GM23248 (cell line): ENCODE measurements at regions not wholly inside any gene's neighbourhood (a gene's known extent, or its start where the extent isn't known, plus 50 kb on each side); places are given as distances from the start of the nearest gene placed in this dataset.

Experiments
- DNase-seq: peaks from one replicate; pipeline ENCODE4 v3.0.0-alpha.2; 2015
- H2AFZ ChIP-seq: fragments of 200-600 bp; sonication (generic); 2 replicates; pipeline ENCODE4 v1.6.1; 2016; ENCODE audit warnings: antibody characterized with exemption
- H3F3A ChIP-seq: fragments of 200-600 bp; sonication (generic); 2 replicates; pipeline ENCODE4 v1.6.1; 2016; ENCODE audit warnings: mild to moderate bottlenecking, antibody characterized with exemption, mixed run types; ENCODE audit not compliant: insufficient read depth
- H3K27ac ChIP-seq: fragments of 200-600 bp; sonication (generic); 2 replicates; pipeline ENCODE4 v1.5.1; 2016; ENCODE audit warnings: mild to moderate bottlenecking
- H3K27me3 ChIP-seq: fragments of 200-600 bp; sonication (generic); replicated peaks from 2 replicates; pipeline ENCODE4 v1.6.1; 2016; ENCODE audit warnings: mild to moderate bottlenecking; ENCODE audit not compliant: insufficient read depth
- H3K36me3 ChIP-seq: fragments of 200-600 bp; sonication (generic); 2 replicates; pipeline ENCODE4 v1.6.1; 2016; ENCODE audit warnings: low read depth, mild to moderate bottlenecking
- H3K4me1 ChIP-seq: fragments of 200-600 bp; sonication (generic); 2 replicates; pipeline ENCODE4 v1.6.1; 2016; ENCODE audit warnings: mild to moderate bottlenecking; ENCODE audit not compliant: insufficient read depth
- H3K4me2 ChIP-seq: fragments of 200-600 bp; sonication (generic); one replicate; pipeline ENCODE4 v1.6.1; 2016; ENCODE audit warnings: mild to moderate bottlenecking; ENCODE audit not compliant: unreplicated experiment
- H3K4me3 ChIP-seq: fragments of 200-600 bp; sonication (generic); 2 replicates; pipeline ENCODE4 v1.5.1; 2016; ENCODE audit warnings: mild to moderate bottlenecking
- H3K79me2 ChIP-seq: fragments of 200-600 bp; sonication (generic); 2 replicates; pipeline ENCODE4 v1.6.1; 2016; ENCODE audit warnings: mild to moderate bottlenecking; ENCODE audit not compliant: insufficient read depth
- H3K9ac ChIP-seq: fragments of 200-600 bp; sonication (generic); 2 replicates; pipeline ENCODE4 v1.6.1; 2016; ENCODE audit warnings: mild to moderate bottlenecking
- H3K9me2 ChIP-seq: fragments of 200-600 bp; sonication (generic); 2 replicates; pipeline ENCODE4 v1.6.1; 2016; ENCODE audit warnings: mixed run types, mild to moderate bottlenecking, moderate library complexity; ENCODE audit not compliant: insufficient read depth
- H3K9me3 ChIP-seq: fragments of 200-600 bp; sonication (generic); one replicate; pipeline ENCODE4 v1.6.1; 2017; ENCODE audit warnings: low read depth
- H4K20me1 ChIP-seq: fragments of 200-600 bp; sonication (generic); 2 replicates; pipeline ENCODE4 v1.6.0; 2016; ENCODE audit not compliant: insufficient read depth
- EZH2 ChIP-seq: fragments of 200-600 bp; sonication (generic); IDR thresholded peaks from 2 replicates; pipeline ENCODE4 v1.6.1; 2018; ENCODE audit warnings: antibody characterized with exemption, mild to moderate bottlenecking; ENCODE audit not compliant: insufficient read depth, poor library complexity, severe bottlenecking
- EZH2phosphoT487 ChIP-seq: fragments of 200-600 bp; sonication (generic); IDR thresholded peaks from 2 replicates; pipeline ENCODE4 v1.6.1; 2018; ENCODE audit warnings: antibody characterized with exemption, moderate library complexity, mild to moderate bottlenecking, low read depth; ENCODE audit not compliant: insufficient read depth
- WGBS, 2 experiments: methylation state at CpG; one replicate each; pipeline ENCODE4 v1.1.6; 2015 to 2017; ENCODE audit warnings: low lambda C conversion rate in 2 of 2, low coverage in 1 of 2; ENCODE audit errors: missing lambda C conversion rate in 2 of 2; 5-methylcytosine and 5-hydroxymethylcytosine counted together
- in situ Hi-C: fragments of 300-500 bp; cut with MboI; formaldehyde crosslinking; loops from 2 replicates; pipeline ENCODE4 v1.15.0; 2020

DNA sequence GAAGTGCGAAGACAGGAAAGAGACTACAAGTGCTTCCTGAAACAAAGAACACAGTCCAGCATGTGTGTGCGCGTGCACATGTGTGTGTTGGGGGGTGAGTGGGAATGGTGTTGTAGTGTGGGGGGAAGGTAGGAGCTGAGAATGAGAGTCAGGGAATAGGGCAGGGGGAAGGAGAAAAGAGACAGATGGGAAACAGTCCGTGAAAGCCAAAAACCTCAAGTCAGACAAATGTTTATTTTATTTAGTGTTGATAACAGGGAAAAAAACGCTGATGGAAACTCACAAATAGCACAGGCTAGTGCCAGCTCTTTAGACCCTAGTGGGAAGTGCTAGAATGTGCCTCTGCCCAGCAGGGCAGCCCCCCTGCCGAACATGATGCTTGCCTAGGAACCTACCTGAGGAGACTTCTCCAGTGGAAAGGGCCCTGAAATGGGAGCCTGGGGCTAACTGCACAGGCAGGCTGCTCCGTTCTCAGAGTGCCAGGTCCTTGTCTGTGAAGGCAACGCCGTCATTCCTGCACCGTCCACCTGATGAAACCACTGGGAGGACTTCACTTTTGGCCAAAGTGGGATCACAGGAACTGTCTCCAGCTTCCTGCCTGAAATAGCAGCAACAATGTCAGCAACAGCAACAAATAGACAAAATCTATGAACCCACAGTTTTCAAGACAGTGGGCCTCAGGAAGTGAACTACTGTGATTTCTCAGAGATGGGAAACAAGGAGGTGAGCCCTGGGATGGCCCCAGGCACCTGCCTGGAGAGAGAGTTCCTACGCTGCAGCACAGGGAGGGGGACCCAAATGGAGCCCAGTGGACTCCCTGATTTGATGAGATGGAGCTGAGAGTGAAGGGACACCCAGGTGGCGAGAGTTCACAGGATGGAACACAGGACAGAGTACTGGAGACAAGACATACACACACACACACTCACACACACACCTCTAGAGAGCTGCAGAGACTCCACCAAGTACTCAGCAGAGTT is 379.7 kb downstream of the RPS24 start:
- Histone ChIP-seq H3K9ac (no peak overlapping the region), H3K27me3 (no peaks in the 10 kb centered on the region), H3K27ac (no peak overlapping the region), H3K36me3 (no peaks in the 10 kb centered on the region), H3F3A (peaks cover 18% of the 10 kb centered on the region), H3K4me3 (no peak overlapping the region), H3K4me2 (no peak overlapping the region), H3K9me3 (no peaks in the 10 kb centered on the region), H3K79me2 (no peaks in the 10 kb centered on the region), H3K9me2 (no peaks in the 10 kb centered on the region), H3K4me1 (peaks cover 37% of the 10 kb centered on the region), H4K20me1 (no peaks in the 10 kb centered on the region), H2AFZ (no peak overlapping the region)
- DNase-seq = no peak
- WGBS, 2 experiments = 94 to 95% methylated on average over 11 to 12 of the region's 12 CpGs
- TF ChIP-seq EZH2 (no peak), EZH2phosphoT487 (no peak)
- in situ Hi-C loops = no loop called here

DNA sequence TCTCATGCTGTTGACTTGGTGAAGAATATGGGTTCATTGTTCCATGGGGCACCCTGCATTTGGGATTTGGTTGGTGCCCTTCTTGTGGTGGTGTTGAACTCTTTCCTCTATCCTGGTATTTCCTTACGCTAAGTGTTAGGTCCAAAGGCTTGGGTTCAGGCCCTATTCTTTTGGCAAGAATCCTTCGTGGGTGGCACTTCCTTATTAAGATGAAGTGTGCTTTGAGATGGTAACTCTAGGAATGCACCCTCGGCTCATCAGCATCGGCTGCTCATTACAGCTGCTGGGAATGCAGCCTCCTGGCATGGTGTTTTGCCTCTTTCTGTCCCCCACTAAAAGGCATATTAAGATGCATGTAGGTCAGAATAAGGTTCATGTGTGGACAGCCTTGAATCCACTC is 380.7 kb downstream of the RPS24 start:
- Histone ChIP-seq H3K27ac (no peak overlapping the region), H3K36me3 (no peaks in the 10 kb centered on the region), H3K4me2 (no peak overlapping the region), H3K9ac (no peak overlapping the region), H4K20me1 (no peaks in the 10 kb centered on the region), H3K79me2 (no peaks in the 10 kb centered on the region), H3K9me2 (no peaks in the 10 kb centered on the region), H3K4me3 (no peak overlapping the region), H2AFZ (no peak overlapping the region), H3K9me3 (no peaks in the 10 kb centered on the region), H3F3A (peaks cover 18% of the 10 kb centered on the region), H3K4me1 (peaks cover 28% of the 10 kb centered on the region), H3K27me3 (no peaks in the 10 kb centered on the region)
- TF ChIP-seq EZH2 = no peak
- TF ChIP-seq EZH2phosphoT487 = no peak
- DNase-seq = peak; percentile 24
- WGBS, 2 experiments = 65 to 66% methylated on average over 4 of the region's 4 CpGs
- in situ Hi-C loops = no loop called here

DNA sequence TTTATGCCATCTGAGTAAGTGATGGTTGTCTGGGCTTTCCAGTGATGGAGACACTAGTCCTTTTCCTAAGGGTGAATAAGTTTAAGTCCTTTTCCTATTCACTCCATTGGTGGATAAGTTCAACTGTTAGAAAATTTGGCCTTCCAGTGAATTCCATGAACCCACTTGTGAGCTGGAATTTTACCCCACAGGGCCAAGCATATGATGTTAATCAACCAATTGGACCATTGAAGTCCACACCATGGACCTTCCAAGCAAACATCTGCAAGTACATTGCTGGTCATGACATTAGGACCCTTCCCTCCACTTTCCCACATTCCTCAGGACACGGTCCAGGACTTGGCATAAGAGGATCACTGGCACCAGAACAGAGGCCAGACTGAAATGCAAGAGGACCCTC is 381.4 kb downstream of the RPS24 start:
- Histone ChIP-seq H3F3A (peaks cover 18% of the 10 kb centered on the region), H2AFZ (no peak overlapping the region), H3K4me2 (no peak overlapping the region), H3K9me2 (no peaks in the 10 kb centered on the region), H3K4me3 (no peak overlapping the region), H3K27me3 (no peaks in the 10 kb centered on the region), H4K20me1 (no peaks in the 10 kb centered on the region), H3K27ac (no peak overlapping the region), H3K36me3 (no peaks in the 10 kb centered on the region), H3K9ac (no peak overlapping the region), H3K4me1 (peaks cover 28% of the 10 kb centered on the region), H3K9me3 (no peaks in the 10 kb centered on the region), H3K79me2 (no peaks in the 10 kb centered on the region)
- in situ Hi-C loops = no loop called here
- TF ChIP-seq EZH2phosphoT487 (no peak), EZH2 (no peak)
- 19 to 21% methylated on average over 1 of the region's 1 CpG for WGBS, 2 experiments
- DNase-seq = no peak

DNA sequence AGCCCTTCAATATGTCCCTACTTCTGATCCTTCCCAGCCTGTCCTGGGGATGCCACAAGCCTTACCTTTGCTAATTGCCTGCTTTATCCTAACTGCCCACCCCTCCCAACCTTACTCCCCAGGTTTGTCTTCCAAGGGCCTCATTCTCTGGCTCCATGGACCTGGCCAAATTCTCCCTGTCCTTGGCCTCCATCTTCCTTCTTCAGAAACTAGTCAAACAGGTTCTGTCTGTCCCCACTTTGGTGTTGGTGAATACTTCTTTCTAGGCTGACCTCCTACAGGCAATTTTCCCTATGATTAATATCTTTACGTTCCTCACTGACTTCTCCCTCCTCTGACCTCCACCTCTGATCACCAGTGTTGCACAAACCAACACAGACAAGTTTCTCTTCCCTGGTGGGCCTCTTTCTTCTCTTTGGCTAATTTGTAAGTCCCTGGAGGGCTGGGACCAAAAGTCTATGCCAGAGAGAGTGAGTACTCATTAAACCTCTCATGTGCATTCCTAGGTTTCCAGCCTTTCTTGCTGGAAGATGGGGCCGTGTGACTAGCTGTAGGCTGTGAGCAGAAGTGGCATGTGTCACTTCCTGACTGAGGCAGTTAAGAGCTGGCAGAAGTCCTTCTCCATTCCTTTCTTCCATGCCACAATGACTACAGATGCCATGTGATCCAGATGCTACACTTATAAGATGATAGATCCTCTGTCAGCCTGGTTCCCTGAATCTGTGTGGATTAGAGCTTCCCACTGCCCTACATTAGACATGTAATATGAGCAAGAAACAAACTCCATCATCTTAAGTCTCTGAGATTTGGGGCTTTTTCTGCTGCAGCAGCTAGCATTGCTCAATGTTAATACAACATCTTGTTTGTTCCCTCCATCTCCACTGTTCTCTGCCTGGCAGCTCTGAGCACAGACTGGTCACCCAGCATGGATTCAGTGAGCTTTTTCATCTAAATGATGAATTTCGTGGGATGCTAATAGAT is 382.7 kb downstream of the RPS24 start:
- Histone ChIP-seq H3K4me3 (peak overlapping the region; percentile 17; the same call in 1 of the 2 replicates), H4K20me1 (no peaks in the 10 kb centered on the region), H3K4me2 (peak overlapping the region; percentile 63), H3K9me3 (no peaks in the 10 kb centered on the region), H3K79me2 (no peaks in the 10 kb centered on the region), H3K36me3 (no peaks in the 10 kb centered on the region), H3K9ac (peak overlapping the region; percentile 26; the same call in 1 of the 2 replicates), H3K27ac (peak overlapping the region; percentile 71), H3K9me2 (no peaks in the 10 kb centered on the region), H3K27me3 (no peaks in the 10 kb centered on the region), H2AFZ (0 out of 2 replicates have a peak overlapping the region, but pooled peaks have one; percentile 20), H3K4me1 (peaks cover 28% of the 10 kb centered on the region), H3F3A (peaks cover 18% of the 10 kb centered on the region)
- 24 to 29% methylated on average over 3 of the region's 3 CpGs for WGBS, 2 experiments
- DNase-seq = peak; percentile 96
- in situ Hi-C loops = no loop called here
- TF ChIP-seq EZH2phosphoT487 (no peak), EZH2 (no peak)
